NOMO-1 (cell line): ENCODE measurements at regions not wholly inside any gene's neighbourhood (a gene's known extent, or its start where the extent isn't known, plus 50 kb on each side); places are given as distances from the start of the nearest gene placed in this dataset.
A peak's percentile ranks its signal among the peaks of the same experiment; 100 is the strongest.

Experiments
- DNase-seq, 2 experiments: peaks; one replicate each; lab custom pipeline; 2025; ENCODE audit not compliant: unreplicated experiment in 2 of 2; lab: John Stamatoyannopoulos, UW

GRCh38 chr13:26989957-26990713, 181.5 kb downstream of the USP12 start:
- DNase-seq: no peak

GRCh38 chr13:26989261-26989956, 182.2 kb downstream of the USP12 start:
- no peak for DNase-seq

- DNase-seq: no peak
These were observed 183.4 kb downstream of the USP12 start for GRCh38 chr13:26988059-26988769.

GRCh38 chr13:26987486-26988013, 184.1 kb downstream of the USP12 start:
- no peak for DNase-seq

GRCh38 chr13:26985285-26985878, 186.2 kb downstream of the USP12 start:
- DNase-seq: peak; percentile 83 to 86

GRCh38 chr13:26984337-26984736, 187.3 kb downstream of the USP12 start:
- DNase-seq: no peak

- peak in 1 of 2 experiments; percentile 80 for DNase-seq
These were observed 187.9 kb downstream of the USP12 start for GRCh38 chr13:26983543-26984320.

- no peak for DNase-seq
These were observed 191.2 kb downstream of the USP12 start for GRCh38 chr13:26980099-26981031.

- DNase-seq: no peak
These were observed 192.3 kb downstream of the USP12 start for GRCh38 chr13:26979334-26979733.

- DNase-seq: no peak
These were observed 193.3 kb downstream of the USP12 start for GRCh38 chr13:26978081-26978860.

GRCh38 chr13:26977541-26977940, 194.1 kb downstream of the USP12 start:
- DNase-seq: peak; percentile 73 to 86

- DNase-seq: no peak
These were observed 195.3 kb downstream of the USP12 start for GRCh38 chr13:26976313-26976712.

- DNase-seq: no peak
These were observed 197.7 kb downstream of the USP12 start for GRCh38 chr13:26973946-26974345.

GRCh38 chr13:26973295-26973694, 198.3 kb downstream of the USP12 start:
- no peak for DNase-seq

- DNase-seq: peak; percentile 90 to 94
These were observed 199.4 kb downstream of the USP12 start for GRCh38 chr13:26971990-26972887.

GRCh38 chr13:26968431-26969341, 202.9 kb downstream of the USP12 start:
- no peak for DNase-seq
